Mesendoderm (in vitro differentiated cells): ENCODE measurements at regions not wholly inside any gene's neighbourhood (a gene's known extent, or its start where the extent isn't known, plus 50 kb on each side); places are given as distances from the start of the nearest gene placed in this dataset.

Experiments
- DNase-seq: peaks from one replicate; pipeline ENCODE4 v3.0.0; 2013
- H2AK5ac ChIP-seq: 2 replicates; pipeline ENCODE4 v1.6.1; 2013; ENCODE audit warnings: low read length, inconsistent platforms
- H2BK120ac ChIP-seq: 2 replicates; pipeline ENCODE4 v1.6.1; 2013; ENCODE audit warnings: low read depth, mild to moderate bottlenecking, low read length, moderate library complexity, mixed read lengths
- H2BK15ac ChIP-seq: replicated peaks from 2 replicates; pipeline ENCODE4 v1.6.1; 2013; ENCODE audit warnings: low read depth, mild to moderate bottlenecking, moderate library complexity
- H2BK5ac ChIP-seq: 2 replicates; pipeline ENCODE4 v1.6.1; 2013; ENCODE audit warnings: low read length, inconsistent platforms
- H3K18ac ChIP-seq: 2 replicates; pipeline ENCODE4 v1.6.1; 2013; ENCODE audit warnings: mild to moderate bottlenecking, low read length, mixed read lengths
- H3K23ac ChIP-seq: one replicate; pipeline ENCODE4 v1.6.1; 2013; ENCODE audit warnings: low read length
- H3K27ac ChIP-seq: 2 replicates; pipeline ENCODE4 v1.5.1; 2013; ENCODE audit warnings: low read depth, mild to moderate bottlenecking, inconsistent platforms, low read length, moderate library complexity
- H3K27me3 ChIP-seq: 2 replicates; pipeline ENCODE4 v1.6.1; 2013; ENCODE audit warnings: low read length, control low read depth, mild to moderate bottlenecking, inconsistent platforms; ENCODE audit not compliant: insufficient read depth, poor library complexity
- H3K36me3 ChIP-seq: 2 replicates; pipeline ENCODE4 v1.6.1; 2013; ENCODE audit warnings: low read length, inconsistent platforms; ENCODE audit not compliant: control insufficient read depth, insufficient read depth
- H3K4ac ChIP-seq: one replicate; pipeline ENCODE4 v1.6.1; 2013; ENCODE audit warnings: low read depth, mild to moderate bottlenecking, low read length, moderate library complexity
- H3K4me1 ChIP-seq: 2 replicates; pipeline ENCODE4 v1.6.1; 2013; ENCODE audit warnings: low read depth, low read length, inconsistent platforms; ENCODE audit not compliant: control insufficient read depth
- H3K4me2 ChIP-seq: 2 replicates; pipeline ENCODE4 v1.6.1; 2013; ENCODE audit warnings: low read length
- H3K4me3 ChIP-seq: 2 replicates; pipeline ENCODE4 v1.5.1; 2013; ENCODE audit warnings: mild to moderate bottlenecking, low read length
- H3K56ac ChIP-seq: one replicate; pipeline ENCODE4 v1.6.1; 2013; ENCODE audit warnings: low read length
- H3K79me1 ChIP-seq: 2 replicates; pipeline ENCODE4 v1.6.1; 2013; ENCODE audit warnings: low read length, inconsistent platforms
- H3K79me2 ChIP-seq: 2 replicates; pipeline ENCODE4 v1.6.1; 2013; ENCODE audit warnings: mild to moderate bottlenecking, low read length; ENCODE audit not compliant: control insufficient read depth, insufficient read depth
- H3K9ac ChIP-seq: 2 replicates; pipeline ENCODE4 v1.6.1; 2013; ENCODE audit warnings: low read length, inconsistent platforms
- H4K5ac ChIP-seq: one replicate; pipeline ENCODE4 v1.6.1; 2013; ENCODE audit warnings: low read length
- H4K8ac ChIP-seq: one replicate; pipeline ENCODE4 v1.6.1; 2013; ENCODE audit warnings: low read depth, mild to moderate bottlenecking, control low read depth, low read length, moderate library complexity
- WGBS: extraction: QIAGEN DNeasy Blood & Tissue Kit; methylation state at CpG from one replicate; pipeline ENCODE4 v1.1.7; 2013; ENCODE audit warnings: low lambda C conversion rate, missing lambda C conversion rate; ENCODE audit not compliant: insufficient coverage; ENCODE audit errors: extremely low coverage; 5-methylcytosine and 5-hydroxymethylcytosine counted together

DNA sequence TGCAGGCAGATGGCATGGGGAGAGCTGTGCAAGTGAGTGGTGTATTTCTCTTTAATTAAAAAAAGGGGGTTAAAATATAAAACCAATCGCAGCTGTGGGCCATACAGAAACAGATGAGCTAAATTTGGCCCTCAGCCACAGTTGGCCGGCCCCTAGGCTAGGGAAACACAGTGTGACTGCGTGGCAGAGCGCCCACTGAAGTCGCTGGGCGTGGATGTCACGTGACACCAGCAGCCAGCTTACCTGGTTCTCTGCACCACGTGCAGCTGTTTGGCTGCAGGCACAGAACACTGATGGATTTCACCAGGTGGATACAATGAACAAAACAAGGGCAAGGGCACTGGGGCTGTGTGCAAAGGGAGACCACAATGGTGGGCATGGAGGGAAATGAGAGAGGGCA is 119.3 kb upstream of the ZNF746 start:
- Histone ChIP-seq H2BK5ac (no peak overlapping the region), H4K5ac (no peak overlapping the region), H3K36me3 (peaks cover 18% of the 10 kb centered on the region), H3K18ac (no peak overlapping the region), H2BK120ac (no peak overlapping the region), H3K4me2 (no peak overlapping the region), H3K27me3 (no peaks in the 10 kb centered on the region), H2BK15ac (no peak overlapping the region), H3K27ac (no peak overlapping the region), H3K4ac (no peak overlapping the region), H3K23ac (no peak overlapping the region), H3K4me1 (no peaks in the 10 kb centered on the region), H3K4me3 (no peak overlapping the region), H3K56ac (no peak overlapping the region), H3K9ac (no peak overlapping the region), H3K79me1 (peaks cover 2% of the 10 kb centered on the region), H3K79me2 (no peaks in the 10 kb centered on the region), H4K8ac (no peak overlapping the region), H2AK5ac (no peak overlapping the region)
- WGBS = no CpG with 5 or more reads among the region's 8 CpGs
- no peak for DNase-seq

DNA sequence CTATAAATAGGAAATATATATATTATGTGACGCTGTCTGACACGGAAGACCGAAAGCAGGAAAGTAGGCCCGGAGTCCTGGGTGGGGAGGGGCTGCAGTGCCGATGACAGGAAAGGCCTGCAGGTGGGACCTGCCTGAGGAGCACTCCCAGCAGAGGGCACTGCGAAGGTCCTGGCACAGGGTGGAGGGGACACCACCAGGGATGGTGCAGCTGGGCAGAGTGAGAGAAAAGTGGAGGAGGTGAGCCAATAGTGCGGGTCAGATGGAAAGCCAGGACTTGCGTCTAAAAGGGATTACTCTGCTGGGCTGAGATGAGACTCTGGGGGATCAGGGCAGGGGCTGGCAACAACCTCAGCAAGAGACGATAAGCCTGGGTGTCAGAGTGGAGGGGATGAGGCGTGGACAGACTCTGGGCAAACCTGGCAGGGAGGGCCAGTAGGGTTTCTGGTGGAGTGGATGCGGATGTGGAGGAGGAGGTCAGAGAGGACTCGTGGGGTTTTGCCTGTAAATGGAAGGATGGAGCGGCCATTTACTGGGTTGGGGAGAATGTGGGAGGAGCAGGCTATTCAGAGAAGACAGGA is 118.2 kb upstream of the ZNF746 start:
- Histone ChIP-seq H3K36me3 (peaks cover 18% of the 10 kb centered on the region), H3K4me3 (no peak overlapping the region), H4K5ac (no peak overlapping the region)

DNA sequence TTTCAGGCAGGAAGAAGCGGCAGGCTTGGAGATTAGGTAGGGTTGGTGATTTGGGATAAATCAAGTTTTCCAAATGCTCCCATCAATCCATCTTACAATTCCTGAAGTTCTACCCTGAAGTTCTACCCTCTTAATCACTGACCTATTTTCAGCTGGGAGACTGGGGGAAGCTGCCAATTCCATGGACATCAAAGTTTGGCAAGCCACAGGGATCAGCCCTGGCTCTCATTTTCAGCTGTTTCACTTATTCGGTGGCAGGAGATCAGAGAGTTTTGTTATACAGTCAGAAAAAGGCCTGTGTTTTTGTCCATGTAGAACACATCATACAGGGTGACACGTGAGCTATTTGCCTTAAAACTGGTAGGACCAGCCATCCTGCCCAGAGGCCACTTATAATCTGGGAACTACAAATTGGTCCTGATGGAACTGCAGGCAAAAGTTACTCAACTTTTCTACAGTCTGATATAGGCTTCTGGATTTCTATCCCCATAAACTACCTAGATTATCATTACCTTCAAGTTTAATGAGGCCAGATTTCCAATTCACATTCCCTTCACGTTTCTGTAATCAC is 112.9 kb upstream of the ZNF746 start:
- Histone ChIP-seq H3K4ac (no peak overlapping the region), H4K8ac (no peak overlapping the region), H3K4me1 (no peaks in the 10 kb centered on the region), H3K27ac (no peak overlapping the region), H3K9ac (no peak overlapping the region), H3K27me3 (no peaks in the 10 kb centered on the region), H3K56ac (no peak overlapping the region), H3K79me2 (no peaks in the 10 kb centered on the region), H3K4me3 (no peak overlapping the region), H4K5ac (no peak overlapping the region), H2AK5ac (no peak overlapping the region), H3K23ac (no peak overlapping the region), H2BK5ac (no peak overlapping the region), H3K18ac (no peak overlapping the region), H3K79me1 (no peaks in the 10 kb centered on the region), H3K36me3 (peaks cover 14% of the 10 kb centered on the region), H3K4me2 (no peak overlapping the region), H2BK15ac (no peak overlapping the region), H2BK120ac (no peak overlapping the region)
- no CpG with 5 or more reads among the region's 4 CpGs for WGBS
- DNase-seq = no peak

More for the DNA sequence above, 118.2 kb upstream of the ZNF746 start:
- no peaks in the 10 kb centered on the region for H3K27me3 ChIP-seq
- H3K9ac ChIP-seq = no peak overlapping the region
- no peak overlapping the region for H2BK15ac ChIP-seq
- no peak overlapping the region for H3K4me2 ChIP-seq
- H2BK120ac ChIP-seq = no peak overlapping the region
- H3K56ac ChIP-seq = no peak overlapping the region
- no CpG with 5 or more reads among the region's 13 CpGs for WGBS
- no peak overlapping the region for H3K18ac ChIP-seq
- no peak overlapping the region for H3K23ac ChIP-seq
- peak; percentile 25 for DNase-seq
- H3K79me1 ChIP-seq = no peaks in the 10 kb centered on the region
- H4K8ac ChIP-seq = no peak overlapping the region
- no peak overlapping the region for H3K4ac ChIP-seq
- H2BK5ac ChIP-seq = no peak overlapping the region
- H3K79me2 ChIP-seq = no peaks in the 10 kb centered on the region
- H2AK5ac ChIP-seq = no peak overlapping the region
- H3K4me1 ChIP-seq = no peaks in the 10 kb centered on the region
- no peak overlapping the region for H3K27ac ChIP-seq

- Histone ChIP-seq H3K27me3 (no peaks in the 10 kb centered on the region), H4K8ac (no peak overlapping the region), H2BK5ac (no peak overlapping the region), H3K4me1 (no peaks in the 10 kb centered on the region), H3K4me2 (no peak overlapping the region), H3K27ac (no peak overlapping the region), H3K4ac (no peak overlapping the region), H3K36me3 (peaks cover 12% of the 10 kb centered on the region), H4K5ac (no peak overlapping the region), H3K79me1 (no peaks in the 10 kb centered on the region), H3K18ac (no peak overlapping the region), H2AK5ac (no peak overlapping the region), H2BK120ac (no peak overlapping the region), H3K56ac (no peak overlapping the region), H3K4me3 (no peak overlapping the region), H3K23ac (no peak overlapping the region), H2BK15ac (no peak overlapping the region), H3K9ac (no peak overlapping the region), H3K79me2 (no peaks in the 10 kb centered on the region)
- no CpG with 5 or more reads among the region's 2 CpGs for WGBS
- no peak for DNase-seq
Measured at GRCh38 chr7:149608168-149608567, 110.6 kb upstream of the ZNF746 start.

GRCh38 chr7:149607683-149608082 is 110.1 kb upstream of the ZNF746 start:
- Histone ChIP-seq H3K27ac (no peak overlapping the region), H2BK120ac (no peak overlapping the region), H3K79me2 (no peaks in the 10 kb centered on the region), H2BK5ac (no peak overlapping the region), H2AK5ac (no peak overlapping the region), H3K9ac (no peak overlapping the region), H3K4me1 (no peaks in the 10 kb centered on the region), H3K27me3 (no peaks in the 10 kb centered on the region), H3K56ac (no peak overlapping the region), H3K4me3 (no peak overlapping the region), H3K23ac (no peak overlapping the region), H3K4me2 (no peak overlapping the region), H3K18ac (no peak overlapping the region), H3K79me1 (no peaks in the 10 kb centered on the region), H3K4ac (no peak overlapping the region), H3K36me3 (peaks cover 10% of the 10 kb centered on the region), H4K8ac (no peak overlapping the region), H4K5ac (no peak overlapping the region), H2BK15ac (no peak overlapping the region)
- WGBS = no CpG with 5 or more reads among the region's 4 CpGs
- no peak for DNase-seq

DNA sequence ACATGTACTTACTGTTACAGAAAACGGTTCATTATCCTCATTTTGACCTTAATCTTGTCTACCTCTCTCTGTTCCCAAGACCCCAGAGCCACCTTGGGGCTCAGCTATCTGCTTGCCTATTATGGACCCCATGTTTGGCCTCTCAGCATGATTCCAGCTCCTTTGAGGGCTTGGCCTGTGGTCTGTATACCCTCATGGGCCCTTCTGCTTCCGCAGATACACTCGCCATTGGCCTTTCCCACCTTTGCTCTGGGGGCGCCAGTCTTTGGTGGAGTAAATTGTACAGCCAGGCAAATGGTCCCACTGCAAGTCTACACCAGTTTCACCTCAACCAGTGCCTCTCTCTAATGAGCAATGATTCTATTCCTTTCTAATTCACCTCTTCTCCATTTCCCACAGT is 109.2 kb upstream of the ZNF746 start:
- H3K23ac ChIP-seq = no peak overlapping the region
- no peak overlapping the region for H3K56ac ChIP-seq
- H3K79me1 ChIP-seq = no peaks in the 10 kb centered on the region
- no peak overlapping the region for H4K5ac ChIP-seq
- no peak overlapping the region for H2BK5ac ChIP-seq
- no peak overlapping the region for H2BK15ac ChIP-seq
- no peaks in the 10 kb centered on the region for H3K27me3 ChIP-seq
- H3K18ac ChIP-seq = no peak overlapping the region
- H3K4me1 ChIP-seq = no peaks in the 10 kb centered on the region
- no peak for DNase-seq
- H3K4ac ChIP-seq = no peak overlapping the region
- H3K36me3 ChIP-seq = peaks cover 7% of the 10 kb centered on the region
- no peaks in the 10 kb centered on the region for H3K79me2 ChIP-seq
- no peak overlapping the region for H3K27ac ChIP-seq
- no peak overlapping the region for H3K4me2 ChIP-seq
- H2AK5ac ChIP-seq = no peak overlapping the region
- H3K4me3 ChIP-seq = no peak overlapping the region
- WGBS = no CpG with 5 or more reads among the region's 4 CpGs
- H4K8ac ChIP-seq = no peak overlapping the region
- no peak overlapping the region for H2BK120ac ChIP-seq
- H3K9ac ChIP-seq = no peak overlapping the region
